Left kidney (tissue), 1 donor: ENCODE measurements at regions not wholly inside any gene's neighbourhood (a gene's known extent, or its start where the extent isn't known, plus 50 kb on each side); places are given as distances from the start of the nearest gene placed in this dataset.
"Not testable (repeated sequence)": the region's sequence is repeated elsewhere in the genome, so short reads cannot be mapped to it uniquely, and the experiment has no call there.

Experiments
- DNase-seq: peaks from one replicate; pipeline ENCODE4 v3.0.0-alpha.2; 2013

DNA sequence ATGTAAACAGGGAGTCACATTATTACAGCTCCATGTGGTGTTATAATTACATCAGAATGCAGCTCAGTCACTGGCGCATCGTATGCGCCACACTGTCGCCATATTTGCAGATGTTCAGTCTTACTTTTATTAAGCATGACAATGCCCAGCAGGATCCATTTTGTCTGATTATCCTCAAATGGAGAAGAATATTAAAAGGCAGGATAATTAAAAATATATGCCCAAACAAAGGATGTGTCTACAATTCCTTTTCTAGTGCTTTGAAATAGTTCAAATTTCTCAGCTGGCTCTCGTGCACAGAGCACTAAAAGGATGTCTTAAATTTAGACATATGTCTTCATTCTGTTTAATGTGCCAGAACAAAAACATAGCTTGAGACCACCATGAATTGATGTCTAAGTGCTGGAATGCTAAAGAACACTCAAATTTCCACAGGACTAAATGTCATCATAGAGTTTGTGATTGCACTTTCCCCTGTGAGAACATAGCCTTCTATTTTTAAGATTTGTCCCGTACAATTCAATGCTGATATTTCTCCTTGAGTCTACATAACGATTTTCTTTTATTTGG, 168.0 kb downstream of the DKK1 start:
- no peak for DNase-seq

DNA sequence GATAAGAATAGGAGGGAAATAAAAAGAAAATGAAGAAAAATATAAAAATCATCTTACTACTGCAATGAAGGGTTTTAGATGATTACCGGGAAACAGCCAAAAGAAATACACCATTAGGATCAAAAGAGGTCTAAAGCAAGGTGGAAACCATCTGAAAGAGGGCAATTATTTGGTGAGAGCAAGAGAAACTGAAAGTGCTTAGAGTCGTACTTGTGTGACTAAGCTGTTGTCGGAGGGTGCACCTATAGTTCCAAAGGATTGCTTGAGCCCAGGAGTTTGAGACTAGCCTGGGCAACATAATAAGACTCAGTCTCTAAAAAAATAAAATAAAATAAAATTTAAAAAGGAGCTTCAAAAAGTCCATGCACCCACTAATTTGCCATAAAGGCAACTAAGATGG, 169.5 kb downstream of the DKK1 start:
- no peak for DNase-seq

DNA sequence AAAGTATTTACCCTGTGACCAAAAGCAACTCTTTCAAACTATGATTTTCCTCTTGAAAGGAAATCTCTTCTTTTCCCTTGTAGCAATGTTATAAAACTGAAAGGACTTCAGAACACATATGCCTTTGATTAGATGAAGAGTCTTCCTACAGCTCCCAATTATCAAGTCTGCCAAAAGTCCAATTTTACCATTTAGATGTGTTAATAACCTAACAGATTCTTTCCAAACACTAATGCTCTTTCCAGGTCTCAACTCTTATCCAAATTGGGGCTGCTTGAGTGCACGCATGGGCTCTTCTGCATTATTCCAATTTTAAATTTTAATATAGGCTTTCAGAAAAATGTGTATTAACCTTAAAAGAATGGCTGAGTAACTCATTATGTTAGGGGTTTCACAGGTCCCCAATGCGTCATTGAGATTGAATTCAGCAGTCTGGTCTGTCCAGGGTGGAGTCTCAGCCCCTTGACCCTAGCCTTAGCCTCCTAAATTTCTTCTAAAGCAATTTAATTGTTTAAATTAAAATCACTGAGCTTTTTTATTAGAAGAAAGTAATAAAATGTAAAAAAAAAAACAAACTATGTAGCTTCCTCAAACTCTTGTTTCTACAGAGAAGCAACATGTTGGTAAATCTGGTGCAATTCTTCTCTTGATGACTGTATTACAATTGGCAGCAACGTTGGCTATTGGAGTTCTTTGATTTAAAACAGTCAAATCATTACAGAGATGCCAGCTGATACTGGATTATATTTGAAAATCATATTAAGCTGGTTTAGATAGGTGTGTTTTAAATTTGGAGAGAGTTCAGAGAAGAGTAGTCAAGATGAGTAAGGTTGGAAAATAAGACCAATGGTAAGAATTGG, 170.4 kb downstream of the DKK1 start:
- no peak for DNase-seq

DNA sequence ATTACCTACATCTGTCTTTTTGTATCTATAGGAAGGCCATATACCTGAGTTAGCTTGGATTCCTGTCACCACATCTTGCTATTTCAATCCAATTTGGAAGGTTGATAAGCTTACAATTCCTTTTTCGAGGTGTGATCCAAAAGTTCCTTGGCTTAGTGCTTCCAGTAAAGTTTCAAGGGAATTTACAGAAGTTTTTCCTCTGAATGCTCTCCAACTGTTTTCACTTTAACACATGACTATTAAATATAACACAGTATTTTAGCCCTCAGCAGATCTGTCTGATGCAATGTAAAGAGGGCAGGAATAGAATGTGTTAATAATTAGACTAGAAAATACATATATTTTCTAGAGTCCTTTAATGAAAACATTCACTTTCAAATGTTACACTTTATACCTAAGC, 171.4 kb downstream of the DKK1 start:
- DNase-seq, result no peak

DNA sequence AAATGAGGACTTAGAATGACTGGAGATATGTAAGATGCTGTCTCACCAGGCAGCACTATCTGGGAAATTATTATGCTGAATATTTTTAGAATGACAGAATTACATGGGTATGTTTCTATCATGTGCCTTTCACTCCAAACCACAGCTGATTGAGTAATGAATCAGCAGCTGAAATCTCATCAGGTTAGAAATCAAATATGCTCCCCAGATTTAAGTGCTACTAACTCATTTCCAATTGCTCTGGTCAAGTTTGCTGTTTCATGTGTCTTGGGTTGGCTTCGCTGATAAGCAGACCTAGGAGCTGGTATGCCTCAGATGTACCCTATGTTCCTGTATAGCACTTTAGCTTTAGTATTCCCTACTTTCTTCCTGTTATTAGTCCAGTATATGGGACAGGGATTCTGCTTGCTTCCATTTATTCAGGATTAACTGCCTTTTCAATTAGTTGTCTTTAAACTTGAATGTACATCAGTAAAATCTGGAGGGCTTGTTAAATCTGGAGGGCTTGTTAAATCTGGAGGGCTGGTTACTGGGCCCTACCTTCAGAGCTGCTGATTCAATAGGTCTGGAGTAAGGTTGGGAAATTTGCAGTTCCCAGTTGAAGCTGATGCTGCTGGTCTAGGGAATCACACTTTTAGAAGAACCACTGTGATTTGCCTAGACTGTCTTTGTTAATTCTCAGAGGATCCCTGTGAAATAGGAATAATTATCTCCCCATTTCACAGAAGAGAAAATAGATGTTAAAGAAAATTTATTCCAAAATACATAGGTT, 172.9 kb downstream of the DKK1 start:
- no peak for DNase-seq

DNA sequence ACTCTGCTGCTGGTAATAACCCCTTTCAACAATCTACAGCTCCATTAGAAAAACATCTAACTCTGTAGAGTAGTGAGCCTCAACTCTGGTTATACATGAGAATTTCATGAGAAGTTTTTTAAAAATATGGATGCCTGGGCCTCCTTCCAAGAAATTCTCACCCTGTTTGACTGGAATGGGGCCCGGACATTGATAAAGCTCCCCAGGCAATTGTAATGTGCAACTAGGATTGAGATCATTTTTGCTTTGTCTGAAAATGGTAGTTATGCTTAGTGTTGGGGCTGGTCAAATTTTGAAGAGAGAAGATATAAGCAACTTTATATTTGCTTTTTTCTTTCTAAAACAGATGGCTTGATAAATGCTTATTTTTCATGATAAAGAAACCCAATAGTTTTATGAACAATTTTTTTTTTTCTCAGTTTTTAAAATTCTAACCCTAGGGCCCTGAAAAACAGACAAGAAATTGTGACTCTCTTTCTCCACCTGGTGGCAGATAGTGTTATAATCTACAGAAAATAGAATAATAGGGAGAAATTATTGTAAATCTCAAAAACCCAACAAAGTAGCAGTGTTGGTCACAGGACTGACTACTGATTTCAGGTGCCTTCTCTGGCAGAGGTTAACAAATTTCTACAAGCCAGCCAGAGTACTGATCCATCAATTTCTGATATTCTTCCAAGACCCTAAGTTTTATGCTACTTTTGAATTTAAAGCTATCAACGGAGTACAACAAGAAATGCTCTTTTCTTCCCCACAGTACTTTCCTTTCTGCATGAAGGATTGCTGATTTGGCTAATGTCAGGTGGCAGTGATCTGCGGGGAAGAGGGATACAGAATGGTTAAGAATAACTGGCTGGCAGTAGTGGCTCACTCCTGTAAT, 174.8 kb downstream of the DKK1 start:
- DNase-seq, result peak; percentile 43

DNA sequence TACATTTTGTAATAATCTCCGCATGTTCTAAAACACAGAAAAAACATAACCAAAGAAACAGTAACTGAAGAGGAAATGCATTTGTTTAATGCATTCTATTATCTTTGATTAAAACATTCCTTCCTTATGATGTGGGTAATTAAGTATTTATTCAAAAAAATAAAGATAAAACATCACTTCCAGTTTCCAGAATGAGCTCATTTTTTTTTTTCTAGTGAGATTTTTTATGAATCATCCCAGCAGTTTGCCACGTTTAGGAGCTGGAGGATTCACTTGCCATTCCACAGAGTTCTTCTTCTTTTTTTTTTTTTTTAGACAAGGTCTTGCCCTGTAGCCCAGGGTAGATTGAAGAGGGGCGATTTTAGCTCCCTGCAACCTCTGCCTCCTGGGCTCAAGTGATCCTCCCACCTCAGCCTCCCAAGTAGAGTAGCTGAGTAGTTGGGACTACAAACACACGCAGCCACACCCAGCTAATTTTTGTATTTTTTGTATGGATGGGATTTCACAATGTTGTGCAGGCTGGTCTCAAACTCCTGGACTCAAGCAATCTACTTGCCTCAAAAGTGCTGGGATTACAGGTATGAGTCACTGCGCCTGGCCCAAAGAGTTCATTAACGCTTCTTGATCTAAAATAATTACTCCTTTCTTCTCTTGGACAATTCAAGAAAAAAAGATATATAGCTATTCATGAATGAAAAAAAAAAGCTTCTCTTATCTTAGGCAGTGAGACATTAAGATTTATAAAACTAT, 177.3 kb downstream of the DKK1 start:
- no peak for DNase-seq

DNA sequence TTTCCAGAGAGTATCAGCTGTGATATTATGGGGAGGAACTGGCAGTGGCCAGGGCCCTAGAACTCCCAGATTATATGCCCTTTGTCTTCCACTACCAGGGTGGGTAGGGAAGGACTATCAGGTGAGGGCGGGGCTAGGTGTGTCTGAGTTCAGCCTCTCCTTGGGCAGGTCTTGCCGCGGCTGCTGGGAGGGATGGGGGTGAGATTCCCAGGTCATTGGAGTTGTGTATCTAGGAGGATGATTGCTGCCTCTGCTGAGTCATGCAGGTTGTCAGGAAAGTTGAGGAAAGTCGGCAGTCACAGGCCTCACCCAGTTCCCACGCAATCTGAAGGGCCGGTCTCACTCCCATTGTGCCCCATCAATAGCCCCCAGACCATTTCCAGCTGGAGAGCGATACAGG, 185.2 kb downstream of the DKK1 start:
- DNase-seq, result no peak

DNA sequence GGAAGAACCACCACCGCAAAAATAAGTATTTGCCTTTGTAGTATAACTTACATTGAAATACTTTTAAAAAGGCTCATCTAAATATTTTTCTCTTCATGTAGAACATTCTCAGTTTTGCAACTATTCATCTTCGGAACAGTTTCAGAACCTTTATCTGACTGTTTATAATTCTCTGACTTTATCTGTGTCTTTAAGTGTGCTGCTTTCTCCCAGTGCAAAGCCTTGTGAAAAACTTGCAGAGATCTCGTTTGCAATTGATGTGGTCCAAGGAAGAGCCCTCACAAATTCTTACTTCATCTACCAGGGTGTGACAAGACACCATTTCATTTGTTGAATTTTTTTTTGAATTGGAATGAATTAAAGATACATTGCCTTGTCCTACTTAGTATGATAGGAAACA, 186.4 kb downstream of the DKK1 start:
- no peak for DNase-seq

DNA sequence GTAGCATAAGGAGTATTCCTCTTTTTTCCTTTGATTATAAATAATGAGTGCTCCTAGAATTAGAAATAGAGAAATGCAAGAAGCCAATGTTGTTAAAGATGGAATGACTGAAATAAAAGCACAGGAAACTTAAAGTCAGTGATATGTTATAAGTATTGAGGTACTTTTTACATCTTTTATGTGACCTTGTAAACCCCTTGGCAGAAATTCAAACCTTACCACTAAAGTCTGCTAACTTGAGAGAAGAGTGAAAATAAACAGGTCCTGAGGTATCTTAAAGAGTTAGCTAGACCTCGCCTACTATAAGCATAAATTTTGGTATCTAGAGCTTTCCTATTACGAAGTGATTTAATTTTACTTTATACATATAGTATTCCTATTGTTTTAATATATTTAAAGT, 188.2 kb downstream of the DKK1 start:
- DNase-seq, result no peak

DNA sequence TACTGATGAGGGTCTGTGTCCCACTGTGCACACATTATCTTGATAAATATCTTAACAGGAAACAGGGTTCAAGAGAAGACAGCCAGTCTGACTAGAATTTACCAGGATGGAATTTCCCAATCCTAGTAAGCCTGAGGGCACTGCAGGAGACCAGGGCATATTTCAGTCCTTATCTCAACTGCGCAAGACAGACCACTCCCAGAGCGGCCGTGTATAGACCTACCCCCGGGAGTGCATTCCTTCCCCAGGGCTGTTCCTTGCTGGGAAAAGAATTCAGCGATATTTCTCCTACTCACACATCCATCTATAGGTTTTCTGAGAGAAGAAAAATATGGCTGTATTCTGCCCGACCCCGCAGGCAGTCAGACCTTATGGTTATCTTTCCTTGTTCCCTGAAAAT, 191.3 kb downstream of the DKK1 start:
- not testable (repeated sequence) for DNase-seq

DNA sequence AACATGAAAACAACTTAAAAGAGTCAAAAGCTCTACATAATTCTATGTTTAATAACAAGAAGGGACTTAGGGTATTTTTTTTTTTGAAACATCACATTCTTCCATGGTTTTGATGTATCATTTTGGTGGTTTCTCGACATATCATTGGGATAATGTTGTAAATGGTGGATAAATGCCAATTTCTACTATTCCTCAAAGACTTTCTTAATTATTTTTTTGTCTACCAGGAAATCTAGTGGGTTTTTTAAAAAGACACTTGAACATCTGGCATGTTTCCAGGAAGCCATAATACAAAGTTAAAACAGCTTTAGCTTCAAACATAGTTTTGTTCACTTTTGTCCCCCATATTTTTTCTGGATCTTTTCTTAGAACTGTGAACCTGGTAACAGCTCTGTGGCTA, 200.4 kb downstream of the DKK1 start:
- DNase-seq, result no peak

DNA sequence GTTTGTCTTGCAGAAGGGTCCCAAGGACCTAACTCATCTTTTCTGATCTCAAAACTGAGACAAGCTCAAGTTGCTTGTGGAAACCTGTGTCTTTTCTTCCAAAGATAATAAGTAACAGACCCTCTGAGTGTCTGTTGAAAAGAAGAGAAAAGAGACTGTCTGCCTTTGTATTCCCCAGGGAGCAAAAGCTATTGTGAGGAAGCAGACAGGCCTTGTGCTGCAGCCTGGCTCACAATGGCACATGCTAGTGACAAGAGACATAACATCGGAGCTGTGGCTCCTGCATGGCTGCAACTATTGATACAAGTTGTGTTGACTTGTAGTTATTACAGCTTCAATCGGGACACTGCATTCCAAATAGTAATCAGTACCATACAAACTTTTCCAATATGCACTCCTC, 202.9 kb downstream of the DKK1 start:
- DNase-seq, result no peak

DNA sequence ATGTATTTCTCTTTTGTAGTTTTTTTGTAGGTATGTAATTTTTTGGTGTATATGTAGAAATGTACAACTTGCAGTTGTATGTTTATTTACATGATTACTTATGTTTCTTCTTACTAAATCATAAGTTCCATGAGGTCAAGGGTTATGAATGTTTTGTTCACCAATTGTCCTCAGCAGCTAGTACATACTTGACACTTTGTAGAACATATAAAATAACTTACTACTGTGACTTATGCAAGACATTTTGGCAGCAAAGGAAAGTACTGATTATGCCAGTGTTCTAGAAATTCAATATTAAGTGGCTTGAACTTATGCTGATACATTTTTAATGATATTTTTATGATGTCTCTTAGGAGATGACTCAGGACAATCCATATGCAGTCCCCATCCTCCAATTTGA, 209.6 kb downstream of the DKK1 start:
- no peak for DNase-seq

DNA sequence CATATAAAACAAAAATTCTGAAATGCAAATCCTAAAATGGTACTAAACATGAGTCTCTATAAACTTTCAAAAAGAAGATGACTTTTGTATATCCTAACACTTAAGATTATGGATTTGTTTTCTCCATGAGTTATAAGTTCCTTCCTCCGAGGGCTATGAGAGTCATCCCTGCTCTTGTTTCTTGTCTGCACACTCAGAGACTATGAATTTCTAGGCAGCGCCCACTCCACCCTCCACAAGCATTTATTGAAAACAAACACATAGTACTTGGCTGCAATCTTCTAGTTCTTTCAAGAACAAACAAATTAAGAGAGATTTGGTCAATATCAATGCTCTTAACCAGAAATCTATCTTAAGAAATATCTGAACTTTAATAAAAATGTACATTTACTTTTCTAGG, 211.7 kb downstream of the DKK1 start:
- no peak for DNase-seq

DNA sequence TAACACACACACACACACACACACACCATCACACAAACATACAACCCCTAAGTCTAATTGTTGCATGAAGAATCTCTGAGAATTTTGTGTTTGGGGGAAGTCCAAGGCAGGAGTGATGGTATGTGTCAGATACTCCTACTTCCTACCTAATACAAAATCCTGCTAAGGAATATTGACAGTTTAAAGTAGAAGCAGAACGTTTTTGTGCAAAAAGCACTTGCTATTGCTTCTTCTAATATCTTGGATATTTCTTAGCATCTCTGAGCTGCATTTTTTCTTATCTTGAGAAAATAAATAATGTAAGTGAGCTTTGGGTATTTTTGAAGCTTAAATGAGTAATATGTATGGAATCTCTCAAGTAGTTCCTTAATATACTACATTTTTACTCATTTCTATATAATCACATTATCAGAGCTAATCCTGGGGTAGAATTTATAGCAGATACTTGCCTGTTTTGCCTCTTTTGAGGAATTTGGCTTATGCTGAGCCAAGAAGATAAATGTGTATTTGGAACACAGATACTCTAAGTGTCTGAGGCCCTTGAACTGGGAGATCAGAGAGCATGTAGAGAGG, 212.3 kb downstream of the DKK1 start:
- DNase-seq, result no peak

DNA sequence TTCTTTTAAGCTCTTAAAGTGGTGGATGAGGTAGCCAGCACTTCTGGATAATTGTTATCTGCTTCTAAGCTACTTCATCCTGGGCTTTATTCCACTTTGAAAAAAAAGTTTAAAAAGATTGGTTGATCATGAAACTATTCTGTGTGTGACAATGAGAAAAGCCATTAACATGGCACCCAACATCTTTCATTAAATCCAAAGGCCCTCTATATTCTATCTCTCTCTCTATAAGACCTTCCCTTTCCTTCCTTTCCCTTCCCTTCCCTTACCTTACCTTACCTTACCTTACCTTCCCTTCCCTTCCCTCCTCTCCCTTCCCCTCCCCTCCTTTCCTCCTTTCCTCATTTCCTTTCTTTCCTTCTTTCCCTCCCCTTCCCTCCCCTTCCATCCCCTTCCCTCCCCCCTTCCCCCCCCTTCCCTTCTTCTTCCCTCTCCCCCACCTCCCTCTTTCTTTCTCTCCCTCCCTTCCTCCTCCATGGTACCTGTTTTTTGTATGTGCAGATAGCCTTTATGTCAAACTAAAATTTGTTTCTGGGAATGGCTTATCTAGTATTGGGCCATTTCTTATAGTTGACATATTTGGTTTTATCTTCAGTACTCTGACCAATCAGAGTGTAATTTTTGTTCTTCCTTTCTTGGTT, 218.7 kb downstream of the DKK1 start:
- DNase-seq, result no peak

DNA sequence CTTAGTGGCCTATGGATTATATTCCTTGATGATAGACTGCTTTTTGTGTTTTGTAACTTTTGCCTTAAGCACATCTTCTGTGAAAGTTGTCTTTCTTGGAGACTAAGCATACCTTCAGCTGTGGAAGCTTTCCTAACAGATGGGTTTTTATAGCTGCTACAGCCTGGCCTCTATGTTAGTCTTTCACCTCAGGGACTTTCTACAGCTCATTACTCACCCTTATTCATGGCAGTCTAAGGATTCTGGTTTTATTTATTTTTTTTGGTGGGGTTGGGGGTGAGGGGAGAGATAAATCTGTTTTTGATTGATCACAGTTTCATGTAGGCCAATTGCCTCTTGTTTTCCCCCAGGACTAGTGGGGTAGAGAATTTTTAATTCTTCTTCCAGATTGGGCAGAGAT, 219.9 kb downstream of the DKK1 start:
- DNase-seq, result no peak

DNA sequence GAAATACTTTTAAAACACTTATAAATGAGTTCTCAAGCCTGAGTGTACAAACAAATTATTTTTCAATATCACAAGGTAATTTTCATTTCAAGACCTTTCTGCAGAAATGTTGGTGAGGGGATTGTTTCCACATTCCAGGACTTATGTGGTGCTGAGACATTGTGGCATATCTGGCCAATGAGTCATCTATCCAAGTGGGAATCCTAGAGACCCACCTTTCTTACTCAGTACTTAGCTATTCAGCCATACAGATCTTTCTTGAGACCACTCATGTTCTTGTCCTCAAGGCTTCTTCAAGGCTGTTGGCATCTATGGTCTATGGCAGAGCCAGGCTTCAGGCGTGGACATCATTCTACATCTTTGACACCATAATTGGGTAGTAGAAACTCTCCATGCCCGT, 225.4 kb downstream of the DKK1 start:
- DNase-seq, result no peak

DNA sequence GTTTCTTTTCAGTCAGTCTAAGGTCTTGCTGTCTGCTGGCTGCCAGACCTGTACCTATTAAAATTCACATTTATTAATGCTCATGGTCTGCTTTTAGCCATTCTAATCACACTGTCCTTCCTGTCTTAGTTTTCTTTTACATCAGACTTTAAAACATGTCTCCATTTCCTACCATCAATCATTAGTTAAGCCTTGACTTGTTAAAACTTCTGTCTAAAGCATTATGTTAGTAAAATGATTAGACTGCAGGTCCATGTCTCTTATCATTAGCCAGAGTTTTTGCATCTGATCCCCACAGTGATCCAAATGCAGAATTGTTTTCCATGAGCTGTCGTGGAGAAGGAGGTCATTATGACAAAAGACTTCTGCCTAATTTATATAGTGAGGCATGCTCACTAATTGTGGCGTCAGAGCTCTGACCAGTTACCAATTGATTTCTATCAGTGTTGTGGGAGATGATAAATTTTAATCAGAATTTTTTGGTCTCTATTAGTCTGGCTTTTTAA, 226.5 kb downstream of the DKK1 start:
- no peak for DNase-seq
